ENCODE measurements at regions not wholly inside any gene's neighbourhood (a gene's known extent, or its start where the extent isn't known, plus 50 kb on each side); places are given as distances from the start of the nearest gene placed in this dataset.

DNA sequence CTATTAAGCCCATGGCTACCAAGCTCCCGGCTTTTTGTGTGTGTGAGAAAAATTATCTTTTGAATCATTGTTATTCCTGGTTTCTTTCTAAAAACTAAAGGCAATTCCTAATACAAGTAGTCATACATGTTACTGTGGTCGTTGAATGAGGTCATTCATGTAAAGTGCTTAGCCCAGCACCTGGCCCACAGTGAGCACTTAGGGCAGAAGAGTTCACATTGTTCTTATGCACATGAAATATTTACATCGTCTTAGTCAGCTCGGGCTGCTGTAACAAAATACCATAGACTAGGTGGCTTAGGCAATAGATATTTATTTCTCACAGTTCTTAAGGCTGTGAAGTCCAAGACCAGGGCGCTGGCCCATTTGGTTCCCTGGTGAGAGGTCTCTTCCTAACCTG lies 216.1 kb downstream of the SHQ1 start:
- TF ChIP-seq, protein P1, sequence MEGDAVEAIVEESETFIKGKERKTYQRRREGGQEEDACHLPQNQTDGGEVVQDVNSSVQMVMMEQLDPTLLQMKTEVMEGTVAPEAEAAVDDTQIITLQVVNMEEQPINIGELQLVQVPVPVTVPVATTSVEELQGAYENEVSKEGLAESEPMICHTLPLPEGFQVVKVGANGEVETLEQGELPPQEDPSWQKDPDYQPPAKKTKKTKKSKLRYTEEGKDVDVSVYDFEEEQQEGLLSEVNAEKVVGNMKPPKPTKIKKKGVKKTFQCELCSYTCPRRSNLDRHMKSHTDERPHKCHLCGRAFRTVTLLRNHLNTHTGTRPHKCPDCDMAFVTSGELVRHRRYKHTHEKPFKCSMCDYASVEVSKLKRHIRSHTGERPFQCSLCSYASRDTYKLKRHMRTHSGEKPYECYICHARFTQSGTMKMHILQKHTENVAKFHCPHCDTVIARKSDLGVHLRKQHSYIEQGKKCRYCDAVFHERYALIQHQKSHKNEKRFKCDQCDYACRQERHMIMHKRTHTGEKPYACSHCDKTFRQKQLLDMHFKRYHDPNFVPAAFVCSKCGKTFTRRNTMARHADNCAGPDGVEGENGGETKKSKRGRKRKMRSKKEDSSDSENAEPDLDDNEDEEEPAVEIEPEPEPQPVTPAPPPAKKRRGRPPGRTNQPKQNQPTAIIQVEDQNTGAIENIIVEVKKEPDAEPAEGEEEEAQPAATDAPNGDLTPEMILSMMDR (IDR thresholded peaks at IDR 0.05): no peak
- TF ChIP-seq POLR2A (IDR thresholded peaks at IDR 0.05) (no peak), EP300 (IDR thresholded peaks at IDR 0.05; ENCODE audit: low read depth) (no peak)

Measured in transverse colon (tissue), 3 donors.